ENCODE measurements at regions not wholly inside any gene's neighbourhood (a gene's known extent, or its start where the extent isn't known, plus 50 kb on each side); places are given as distances from the start of the nearest gene placed in this dataset.
"Not testable (repeated sequence)": the region's sequence is repeated elsewhere in the genome, so short reads cannot be mapped to it uniquely, and the experiment has no call there.

DNA sequence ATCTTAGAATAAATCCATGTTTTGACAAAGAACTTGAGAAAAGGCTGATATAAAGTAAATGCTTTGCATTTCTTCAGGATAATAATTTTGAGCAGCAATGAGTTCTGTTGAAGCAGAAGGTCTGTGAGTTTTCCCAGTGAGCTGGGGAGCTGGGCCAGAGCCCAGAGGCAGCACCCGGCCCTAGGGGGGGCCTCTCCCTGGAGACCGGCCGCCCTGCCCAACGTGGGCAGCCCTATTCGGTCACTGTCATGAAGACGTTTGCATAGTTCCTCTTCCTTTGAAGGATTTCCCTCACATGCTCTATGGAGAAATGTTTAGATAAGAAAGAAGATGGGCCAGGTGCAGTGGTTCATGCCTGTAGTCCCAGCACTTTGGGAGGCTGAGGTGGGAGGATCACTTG is 404.8 kb downstream of the THBS2 start:
- DNase-seq (ENCODE audit: extremely low spot score, insufficient read length, low read depth) (no peak), FAIRE-seq (no peak)

DNA sequence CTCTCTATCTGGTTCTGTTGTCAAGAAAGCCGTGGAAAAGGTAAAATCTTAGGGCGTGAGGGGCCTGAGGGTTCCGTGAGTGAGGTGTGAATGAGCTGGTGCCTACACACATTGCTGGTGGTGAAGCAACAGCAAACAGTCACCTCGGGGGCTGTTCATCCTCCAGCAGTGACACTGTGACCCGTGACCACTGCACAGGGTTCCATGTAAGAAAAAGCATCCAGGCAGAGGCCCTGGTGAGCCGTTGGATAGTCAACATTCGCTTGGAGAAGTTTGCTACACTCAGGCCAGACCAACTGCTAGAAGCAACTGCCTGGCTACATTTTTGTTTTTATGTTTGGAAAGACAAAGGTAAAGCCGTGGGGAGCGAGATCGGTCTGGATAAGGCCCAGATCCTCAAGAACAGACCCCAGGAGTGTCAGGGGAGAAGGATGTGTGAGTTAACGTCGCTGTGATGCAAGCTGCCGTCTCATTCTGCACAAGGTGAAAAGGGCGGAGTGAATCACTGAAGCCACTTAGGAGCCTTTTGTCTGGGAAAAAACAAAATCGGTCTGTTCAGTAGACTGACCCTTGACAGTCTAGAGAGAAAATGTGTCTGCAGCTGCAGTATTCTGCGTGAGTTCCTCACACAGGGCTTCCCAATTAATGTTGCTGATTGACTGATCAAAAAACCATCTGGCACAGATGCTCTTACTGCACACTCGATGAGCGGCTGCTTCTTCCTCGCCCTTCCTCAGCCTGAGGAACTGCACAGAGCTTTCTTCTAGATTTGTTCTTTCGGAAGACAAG is 404.0 kb downstream of the SMOC2 start:
- no peak for DNase-seq (ENCODE audit: extremely low spot score, insufficient read length, low read depth)
- FAIRE-seq: no peak

DNA sequence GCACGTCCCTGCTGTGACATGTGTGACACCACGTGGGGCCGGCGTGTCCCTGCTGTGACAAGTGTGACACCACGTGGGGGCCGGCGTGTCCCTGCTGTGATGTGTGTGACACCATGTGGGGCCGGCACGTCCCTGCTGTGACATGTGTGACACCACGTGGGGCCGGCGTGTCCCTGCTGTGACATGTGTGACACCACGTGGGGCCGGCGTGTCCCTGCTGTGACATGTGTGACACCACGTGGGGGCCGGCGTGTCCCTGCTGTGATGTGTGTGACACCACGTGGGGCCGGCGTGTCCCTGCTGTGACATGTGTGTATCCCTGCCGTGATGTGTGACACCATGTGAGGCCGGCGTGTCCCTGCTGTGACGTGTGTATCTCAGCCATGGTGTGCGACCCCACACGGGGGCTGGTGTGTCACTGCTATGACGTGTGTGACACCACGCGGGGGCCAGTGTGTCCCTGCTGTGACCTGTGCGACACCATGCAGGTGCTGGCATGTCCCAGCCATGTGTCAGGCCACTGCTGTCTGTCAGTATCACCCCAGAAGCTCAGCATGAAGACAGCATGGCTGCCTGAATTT is 401.7 kb downstream of the SMOC2 start:
- FAIRE-seq; DNase-seq (ENCODE audit: extremely low spot score, insufficient read length, low read depth): not testable (repeated sequence)

DNA sequence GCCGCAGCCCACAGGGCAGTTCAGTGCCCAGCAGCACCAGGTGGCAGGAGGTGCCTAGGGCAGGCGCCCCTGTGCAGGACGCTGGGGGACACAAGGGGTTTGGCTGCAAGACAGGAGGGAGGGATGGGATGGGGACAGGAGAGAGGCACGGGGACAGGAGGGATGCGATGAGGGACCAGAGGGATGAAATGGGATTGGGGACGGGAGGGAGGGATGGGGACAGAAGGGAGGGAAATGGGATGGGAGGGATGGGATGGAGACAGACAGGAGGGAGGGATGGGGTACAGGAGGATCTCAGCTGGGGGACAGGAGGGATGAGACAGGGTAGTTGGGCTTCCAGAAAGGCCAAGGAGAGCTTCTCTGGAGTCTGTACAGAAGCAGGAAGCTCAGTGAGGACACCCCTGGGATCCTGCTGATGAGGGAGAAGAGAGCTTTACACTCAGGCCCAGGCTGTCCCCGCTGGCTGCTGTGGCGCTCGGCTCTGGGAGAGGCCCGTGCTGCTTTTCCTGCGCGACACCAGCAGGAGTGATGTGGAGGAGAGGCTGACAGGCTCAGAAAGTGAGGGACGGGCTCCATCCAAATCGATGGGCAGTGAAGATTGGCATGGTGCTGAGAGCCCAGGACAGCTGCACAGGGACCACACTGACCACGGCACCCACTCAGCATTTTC is 400.8 kb downstream of the SMOC2 start:
- no peak for DNase-seq (ENCODE audit: extremely low spot score, insufficient read length, low read depth)
- FAIRE-seq: no peak

- not testable (repeated sequence) for DNase-seq (ENCODE audit: extremely low spot score, insufficient read length, low read depth); FAIRE-seq
Observed at GRCh38 chr6:168840932-168841331, 399.9 kb downstream of the SMOC2 start.

DNA sequence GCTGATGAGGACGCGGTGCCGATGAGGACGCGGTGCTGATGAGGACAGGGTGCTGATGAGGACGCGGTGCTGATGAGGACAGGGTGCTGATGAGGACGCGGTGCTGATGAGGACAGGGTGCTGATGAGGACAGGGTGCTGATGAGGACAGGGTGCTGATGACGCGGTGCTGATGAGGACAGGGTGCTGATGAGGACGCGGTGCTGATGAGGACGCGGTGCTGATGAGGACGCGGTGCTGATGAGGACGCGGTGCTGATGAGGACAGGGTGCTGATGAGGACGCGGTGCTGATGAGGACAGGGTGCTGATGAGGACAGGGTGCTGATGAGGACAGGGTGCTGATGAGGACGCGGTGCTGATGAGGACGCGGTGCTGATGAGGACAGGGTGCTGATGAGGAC is 399.3 kb downstream of the SMOC2 start:
- DNase-seq (ENCODE audit: extremely low spot score, insufficient read length, low read depth); FAIRE-seq: not testable (repeated sequence)

DNA sequence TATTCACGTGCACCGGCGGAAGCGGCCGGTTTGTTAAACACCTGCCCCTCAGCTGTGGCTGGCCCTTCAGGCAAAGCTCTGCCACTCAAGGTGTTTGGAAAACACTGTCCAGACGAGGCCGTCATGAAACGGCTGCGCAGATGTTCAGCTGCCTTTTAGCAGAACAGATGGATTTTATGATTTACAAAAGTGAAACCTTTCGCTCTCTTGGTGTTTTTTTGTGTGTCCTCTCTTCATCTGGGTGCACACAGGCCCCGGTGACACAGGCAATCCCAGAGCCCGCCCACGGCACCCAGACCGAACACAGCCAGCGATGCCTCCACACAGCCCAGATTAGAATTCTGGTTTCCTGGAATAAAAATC is 397.0 kb downstream of the SMOC2 start:
- FAIRE-seq: no peak

DNA sequence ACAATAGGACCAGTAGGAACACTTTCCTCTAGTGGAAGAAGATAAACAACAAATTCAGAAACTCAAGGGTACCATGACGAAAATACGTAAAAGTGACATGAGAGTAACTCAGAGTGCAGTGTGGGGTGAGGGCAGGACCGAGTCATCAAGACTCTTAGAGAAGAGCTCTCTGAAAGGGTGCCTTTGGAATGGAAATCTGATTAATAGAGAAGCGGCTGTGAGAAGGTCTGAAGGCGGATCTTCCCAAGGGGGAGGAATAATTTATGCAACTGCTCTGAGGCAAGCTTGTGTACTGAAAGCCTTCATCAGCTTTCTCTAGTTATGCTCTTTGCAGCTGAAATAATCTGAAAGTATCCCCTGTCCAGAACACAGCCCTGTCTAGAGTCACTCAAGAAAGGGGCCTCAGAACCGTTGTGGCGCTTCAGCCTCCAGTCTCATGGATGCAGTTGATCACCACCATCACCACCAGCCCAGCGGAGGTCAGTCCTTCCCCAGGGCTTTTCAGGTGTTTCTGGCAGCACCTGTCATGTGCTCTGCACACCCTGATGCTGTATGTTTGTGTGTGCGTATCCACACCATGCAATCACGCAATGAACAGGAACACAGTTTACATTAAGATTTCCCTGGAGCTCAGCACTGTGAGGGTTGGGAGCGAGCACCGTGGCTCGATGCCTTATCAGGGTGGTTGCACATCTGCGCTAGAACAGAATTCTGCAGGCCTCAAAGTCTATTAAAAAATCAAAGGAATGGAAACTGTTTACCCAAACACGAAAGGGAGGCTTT is 396.5 kb downstream of the SMOC2 start:
- no peak for FAIRE-seq
- no peak for DNase-seq (ENCODE audit: extremely low spot score, insufficient read length, low read depth)

More for the DNA sequence above, 397.0 kb downstream of the SMOC2 start:
- DNase-seq (ENCODE audit: extremely low spot score, insufficient read length, low read depth): no peak

DNA sequence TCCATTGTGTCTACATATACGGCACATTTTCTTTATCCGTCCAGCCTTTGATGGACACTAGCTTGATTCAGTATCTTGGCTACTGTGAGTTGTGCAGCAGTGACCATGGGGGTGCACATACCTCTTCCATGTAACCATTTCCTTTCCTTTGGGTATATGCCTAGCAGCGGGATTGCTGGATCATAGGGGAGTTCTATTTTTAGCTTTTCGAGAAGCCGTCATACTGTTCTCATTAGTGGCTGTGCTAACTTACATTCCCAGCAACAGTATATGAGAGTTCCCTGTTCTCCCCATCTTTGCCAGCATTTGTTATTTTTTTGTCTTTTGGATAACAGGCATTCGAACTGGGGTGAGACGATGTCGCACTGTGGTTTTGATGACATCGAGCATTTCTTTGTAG is 395.0 kb downstream of the SMOC2 start:
- no peak for DNase-seq (ENCODE audit: extremely low spot score, insufficient read length, low read depth)
- FAIRE-seq: no peak

DNA sequence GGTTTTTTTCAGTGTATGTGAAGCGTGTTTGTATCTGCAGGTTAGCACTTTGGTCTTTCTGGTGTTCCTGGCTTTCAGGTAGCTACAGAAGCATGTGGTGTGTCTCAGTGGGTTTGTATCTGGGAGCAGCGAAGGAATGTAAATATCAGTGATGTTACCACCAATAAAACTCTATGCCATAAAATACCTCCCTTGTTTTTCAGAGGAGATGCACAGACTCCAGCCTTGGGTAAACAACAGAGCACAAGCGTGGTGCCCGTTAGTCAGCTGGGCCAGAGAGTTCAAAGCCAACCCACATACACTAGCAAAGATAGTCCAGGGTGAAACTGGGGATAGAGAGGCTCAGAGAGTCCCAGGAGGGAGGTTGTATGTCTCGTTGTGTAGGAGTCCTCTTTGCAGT is 393.8 kb downstream of the SMOC2 start:
- DNase-seq (ENCODE audit: extremely low spot score, insufficient read length, low read depth): no peak

GRCh38 chr6:168834042-168834587 is 393.1 kb downstream of the SMOC2 start:
- no peak for FAIRE-seq
- no peak for DNase-seq (ENCODE audit: extremely low spot score, insufficient read length, low read depth)

More for the DNA sequence above, 393.8 kb downstream of the SMOC2 start:
- FAIRE-seq: no peak

- DNase-seq (ENCODE audit: extremely low spot score, insufficient read length, low read depth): no peak
- FAIRE-seq: no peak
Observed at GRCh38 chr6:168828800-168829199, 387.8 kb downstream of the SMOC2 start.

DNA sequence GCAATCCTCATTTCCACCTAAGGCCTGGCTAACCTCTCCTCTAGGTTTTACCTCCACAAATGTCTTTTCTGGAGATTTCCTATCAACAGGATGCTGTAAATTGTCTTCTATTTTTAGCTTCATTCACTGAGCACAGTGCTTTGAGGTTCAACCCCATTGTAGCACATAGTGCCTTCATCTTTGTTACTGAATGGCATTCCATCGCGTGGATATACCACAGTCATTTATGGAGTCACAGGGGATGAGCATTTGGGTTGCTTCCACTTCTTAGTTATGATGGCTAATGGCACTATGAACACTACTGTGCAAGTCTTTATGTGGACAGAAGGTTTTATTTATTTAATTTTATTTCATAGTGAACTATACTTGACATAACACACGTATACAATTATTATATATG is 387.1 kb downstream of the SMOC2 start:
- no peak for DNase-seq (ENCODE audit: extremely low spot score, insufficient read length, low read depth)

GRCh38 chr6:168827586-168827871 is 386.5 kb downstream of the SMOC2 start:
- no peak for DNase-seq (ENCODE audit: extremely low spot score, insufficient read length, low read depth)
- FAIRE-seq: no peak

More for the DNA sequence above, 387.1 kb downstream of the SMOC2 start:
- no peak for FAIRE-seq

DNA sequence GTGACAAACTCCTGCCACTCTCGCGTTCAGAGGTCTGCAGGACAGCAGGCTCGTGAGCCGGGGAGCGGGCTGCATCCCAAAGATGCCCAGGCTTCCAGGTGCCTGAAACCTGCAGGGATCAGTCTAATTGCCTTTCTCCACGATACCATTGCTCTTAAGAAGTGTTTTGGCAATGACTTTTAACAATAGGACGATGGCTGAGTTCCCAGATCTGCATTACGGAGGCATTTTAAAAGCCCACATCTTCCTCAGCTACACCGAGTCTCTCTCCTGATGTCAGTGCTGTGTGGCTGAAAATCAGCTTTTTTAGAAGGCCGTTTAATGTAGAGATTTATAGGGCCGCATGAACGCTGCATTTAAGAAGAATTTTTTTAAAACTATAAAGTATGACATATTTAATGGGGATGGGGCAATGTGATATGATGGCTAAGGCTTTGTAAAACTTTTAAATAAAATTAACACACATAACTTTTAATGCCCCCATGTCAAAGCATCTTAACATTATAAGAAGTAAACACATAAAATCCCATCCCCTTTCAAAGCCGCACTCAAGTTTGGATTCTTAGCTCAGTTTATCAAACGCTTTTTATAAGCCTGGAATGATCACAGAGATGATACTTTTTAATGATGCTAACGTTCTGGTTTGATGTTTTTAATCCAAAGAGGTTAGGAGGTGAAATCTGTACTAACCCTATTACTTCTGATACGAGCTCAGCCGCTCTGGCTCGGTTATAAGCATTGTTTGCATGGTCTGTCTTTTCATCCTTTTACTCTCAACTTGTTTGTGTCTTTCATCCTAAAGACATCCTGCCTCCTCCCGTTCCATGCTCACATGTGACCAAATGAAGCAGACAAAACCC is 386.0 kb downstream of the SMOC2 start:
- DNase-seq (ENCODE audit: extremely low spot score, insufficient read length, low read depth) (no peak), FAIRE-seq (no peak)

- FAIRE-seq: no peak
- DNase-seq (ENCODE audit: extremely low spot score, insufficient read length, low read depth): no peak
Observed at GRCh38 chr6:168826078-168826390, 385.1 kb downstream of the SMOC2 start.

DNA sequence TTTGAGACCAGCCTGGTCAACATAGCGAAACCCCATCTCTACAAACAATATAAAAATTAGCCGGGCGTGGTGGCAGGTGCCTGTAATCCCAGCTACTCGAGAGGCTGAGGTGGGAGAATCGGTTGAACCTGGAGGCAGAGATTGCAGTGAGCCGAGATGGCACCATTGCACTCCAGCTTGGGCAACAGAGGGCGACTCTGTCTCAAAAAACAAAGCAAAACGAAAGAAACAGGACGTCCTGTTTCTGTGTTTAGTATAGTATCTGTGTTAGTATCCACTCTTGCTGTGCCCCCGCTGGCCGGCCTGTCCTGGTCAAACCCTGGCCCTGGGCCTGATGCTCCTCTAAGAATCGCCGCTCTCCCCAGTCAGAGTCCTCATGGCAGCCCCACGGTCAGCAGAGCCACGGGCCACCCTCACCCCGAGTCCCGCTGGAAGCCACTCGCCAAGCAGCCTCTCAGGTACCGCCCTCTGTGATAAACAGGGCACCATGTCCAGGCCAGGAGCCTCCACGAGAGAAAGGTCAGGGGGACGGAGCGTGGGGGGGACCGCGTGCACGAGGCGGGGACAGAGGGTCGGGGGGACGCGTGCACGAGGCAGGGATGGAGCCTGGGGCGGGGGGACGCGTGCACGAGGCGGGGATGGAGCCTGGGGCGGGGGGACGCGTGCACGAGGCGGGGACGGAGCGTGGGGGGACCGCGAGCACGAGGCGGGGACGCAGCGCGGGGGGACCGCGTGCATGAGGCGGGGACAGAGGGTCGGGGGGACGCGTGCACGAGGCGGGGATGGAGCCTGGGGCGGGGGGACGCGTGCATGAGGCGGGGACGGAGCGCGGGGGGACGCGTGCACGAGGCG is 384.5 kb downstream of the SMOC2 start:
- FAIRE-seq: no peak

GRCh38 chr6:168823397-168824212 is 382.6 kb downstream of the SMOC2 start:
- no peak for FAIRE-seq
- no peak for DNase-seq (ENCODE audit: extremely low spot score, insufficient read length, low read depth)

More for the DNA sequence above, 384.5 kb downstream of the SMOC2 start:
- DNase-seq (ENCODE audit: extremely low spot score, insufficient read length, low read depth): no peak
